Epidermal melanocyte (primary cell): ENCODE measurements at regions not wholly inside any gene's neighbourhood (a gene's known extent, or its start where the extent isn't known, plus 50 kb on each side); places are given as distances from the start of the nearest gene placed in this dataset.
"Not testable (repeated sequence)": the region's sequence is repeated elsewhere in the genome, so short reads cannot be mapped to it uniquely, and the experiment has no call there.

Experiments used
- DNase-seq: peaks from one replicate; pipeline ENCODE4 v3.0.0; 2011; ENCODE audit warnings: low spot score; ENCODE audit not compliant: insufficient read length

DNA sequence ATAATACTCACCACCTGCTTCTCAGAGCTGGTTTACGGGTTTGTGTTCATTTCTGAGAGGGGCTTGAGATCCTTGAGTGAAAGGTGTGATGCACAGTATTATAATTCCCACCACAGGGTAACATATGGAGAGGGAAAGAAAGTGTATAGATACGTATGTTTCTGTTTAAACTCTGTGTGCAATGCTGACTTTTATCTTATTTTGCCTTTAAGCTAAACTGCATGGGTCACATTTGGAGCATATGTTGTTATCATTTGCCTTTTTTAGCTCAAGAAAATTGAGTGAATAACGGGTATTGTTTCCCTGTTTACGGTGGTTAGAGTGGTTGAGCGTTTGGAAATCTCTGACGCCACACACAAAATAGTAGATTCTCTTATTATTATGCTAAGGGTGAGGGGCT lies 191.1 kb upstream of the NFIA start:
- no peak for DNase-seq

DNA sequence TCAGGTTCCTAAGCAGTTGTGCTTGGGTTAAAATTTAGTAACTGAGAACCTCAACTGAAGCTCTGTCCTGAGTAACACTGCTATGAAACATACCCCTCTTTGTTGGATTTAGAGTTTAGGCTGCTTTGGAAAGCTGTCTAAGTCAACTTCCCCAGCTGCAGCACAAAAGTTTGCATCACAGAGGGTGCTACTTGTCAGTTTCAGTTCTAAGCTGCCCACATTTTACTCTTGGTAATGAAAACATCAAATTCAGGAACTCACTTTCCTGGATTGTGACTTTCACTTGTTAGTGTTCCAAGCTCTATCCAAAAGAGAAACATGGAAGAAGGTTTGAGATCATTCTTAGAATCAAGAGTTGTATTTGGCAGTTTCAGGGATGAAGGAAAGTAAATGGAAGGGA lies 191.7 kb upstream of the NFIA start:
- no peak for DNase-seq

DNA sequence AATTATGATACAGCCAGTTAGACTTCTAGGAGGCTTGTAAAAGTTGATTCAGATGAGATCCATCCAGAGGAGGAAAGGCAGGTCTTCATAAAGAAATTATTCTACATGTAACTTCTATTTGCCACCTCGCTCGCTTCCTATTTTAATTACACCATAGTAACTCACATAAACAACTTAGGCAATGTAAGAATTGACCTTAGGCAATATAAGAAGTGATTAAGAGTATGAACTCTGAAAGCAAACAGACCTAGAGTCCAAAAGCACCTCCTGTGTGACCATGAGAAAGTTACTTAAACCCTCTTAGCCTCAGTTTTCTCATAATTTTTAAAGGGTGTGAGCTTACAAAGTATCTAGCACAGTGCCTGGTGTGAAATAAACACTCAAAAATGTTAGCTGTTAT lies 192.7 kb upstream of the NFIA start:
- no peak for DNase-seq

DNA sequence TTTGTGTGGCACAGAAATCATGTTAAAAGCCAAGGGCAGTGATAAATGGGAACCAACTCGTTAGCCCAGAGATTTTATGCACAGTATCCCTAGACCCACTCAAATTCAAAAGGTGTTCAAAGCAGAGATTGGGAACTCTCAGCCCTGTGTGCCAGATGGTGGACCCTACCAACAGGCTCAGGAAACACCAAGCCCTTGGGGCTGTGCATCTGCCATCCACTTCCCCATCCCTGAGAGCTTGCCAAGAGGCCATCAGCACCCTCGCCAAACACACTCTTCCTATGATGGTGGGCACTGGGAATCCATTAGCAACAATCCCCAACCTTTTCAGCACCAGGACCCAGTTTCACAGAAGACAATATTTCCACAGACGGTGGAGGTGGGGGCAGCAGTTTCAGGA lies 194.2 kb upstream of the NFIA start:
- DNase-seq, result no peak

DNA sequence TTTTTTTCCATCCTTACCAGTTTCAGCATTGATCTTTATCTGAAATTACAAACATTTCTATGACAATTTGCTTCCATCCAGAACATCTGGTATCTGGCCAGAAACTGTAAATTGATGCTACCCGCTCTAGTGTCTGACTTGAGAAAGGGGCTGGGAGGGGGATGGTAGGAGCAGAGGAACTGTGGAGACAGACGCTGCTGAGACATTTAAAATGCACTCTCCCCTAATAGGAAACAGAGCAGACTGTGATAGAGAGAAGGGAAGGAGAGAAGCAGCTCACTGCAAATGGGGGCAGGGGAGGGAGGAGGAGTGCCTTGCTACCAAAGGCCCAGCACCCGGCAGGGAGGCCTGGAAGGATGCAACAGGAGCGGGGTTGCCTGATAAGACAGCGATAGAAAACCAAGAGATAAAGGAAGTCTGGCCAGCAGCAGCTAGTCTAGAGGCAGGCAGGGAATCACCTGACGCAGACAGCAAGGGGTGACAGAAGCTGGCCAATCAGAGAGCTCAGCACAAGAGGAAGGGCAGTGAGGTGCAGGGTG lies 195.5 kb upstream of the NFIA start:
- no peak for DNase-seq

DNA sequence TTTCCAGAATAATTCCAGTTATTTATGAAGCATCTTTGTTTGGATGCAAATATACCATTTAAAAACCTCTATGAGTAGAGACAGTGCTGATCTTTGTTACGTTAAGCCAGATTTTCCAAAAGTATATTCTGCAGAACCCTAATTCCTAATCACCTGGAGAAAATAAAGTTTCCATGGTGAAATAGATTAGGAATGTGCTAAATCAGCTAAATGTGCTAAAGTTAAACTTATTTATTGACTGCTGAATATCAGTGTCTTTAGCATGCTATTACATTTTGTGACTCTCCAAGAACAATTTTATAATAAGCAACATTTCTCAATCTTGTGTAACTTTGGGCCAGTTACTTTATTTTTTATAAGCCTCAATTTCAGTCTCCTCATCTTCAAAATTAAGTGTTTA lies 196.3 kb upstream of the NFIA start:
- DNase-seq, result no peak

DNA sequence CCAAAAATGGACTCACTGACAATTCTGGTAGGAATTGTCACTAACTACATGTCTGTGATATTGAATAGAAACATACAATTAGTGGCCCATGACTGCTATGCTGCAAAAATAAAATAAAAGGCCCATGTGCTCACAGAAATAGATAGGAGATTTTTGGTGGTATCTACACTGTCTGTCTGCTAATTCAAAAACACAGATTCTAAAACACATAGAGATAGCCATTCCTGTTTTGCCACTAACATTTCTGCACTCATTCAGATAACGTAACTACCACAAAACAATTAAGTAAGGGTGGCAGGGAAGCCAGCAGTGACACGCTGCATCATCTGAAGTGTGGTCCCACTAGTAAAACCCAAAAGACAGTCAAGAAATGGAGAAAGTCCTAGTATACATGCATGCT lies 202.2 kb upstream of the NFIA start:
- DNase-seq, result no peak

DNA sequence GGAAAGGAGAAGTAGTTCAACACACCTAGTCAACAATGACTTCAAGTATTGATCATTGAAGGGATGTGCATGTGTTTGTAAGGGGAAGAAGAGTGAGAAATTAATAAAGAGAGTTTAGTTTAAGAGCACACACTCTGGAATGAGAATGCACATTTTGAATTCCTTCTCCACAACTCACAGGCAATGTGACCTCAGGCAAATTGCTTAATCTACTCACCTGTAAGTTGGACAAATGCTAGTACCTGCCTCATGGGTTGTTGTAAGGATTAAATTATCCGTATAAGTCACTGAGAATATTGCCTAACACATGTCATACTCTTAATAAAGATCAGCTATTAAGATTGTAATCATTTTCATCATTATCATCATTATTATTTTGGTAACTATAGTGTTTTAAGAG lies 204.0 kb upstream of the NFIA start:
- no peak for DNase-seq

DNA sequence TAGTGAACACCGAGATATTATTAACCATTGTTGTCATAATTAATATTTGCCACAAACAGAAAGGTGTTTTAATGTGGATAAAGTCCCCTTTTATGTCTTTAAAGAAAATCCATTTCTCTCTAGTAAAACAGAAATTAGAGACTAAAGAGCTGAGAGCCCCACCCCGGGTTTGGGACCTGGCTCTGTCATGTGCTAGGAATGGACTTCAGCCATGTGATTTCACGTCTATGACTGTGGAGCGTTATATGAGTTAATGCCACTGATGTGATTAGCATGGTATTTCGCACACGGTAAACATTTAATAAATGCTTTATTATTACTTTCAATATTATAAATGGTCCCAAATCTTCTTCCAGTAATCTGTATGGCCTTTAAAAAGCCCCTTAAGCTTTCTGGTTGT lies 205.0 kb upstream of the NFIA start:
- no peak for DNase-seq

DNA sequence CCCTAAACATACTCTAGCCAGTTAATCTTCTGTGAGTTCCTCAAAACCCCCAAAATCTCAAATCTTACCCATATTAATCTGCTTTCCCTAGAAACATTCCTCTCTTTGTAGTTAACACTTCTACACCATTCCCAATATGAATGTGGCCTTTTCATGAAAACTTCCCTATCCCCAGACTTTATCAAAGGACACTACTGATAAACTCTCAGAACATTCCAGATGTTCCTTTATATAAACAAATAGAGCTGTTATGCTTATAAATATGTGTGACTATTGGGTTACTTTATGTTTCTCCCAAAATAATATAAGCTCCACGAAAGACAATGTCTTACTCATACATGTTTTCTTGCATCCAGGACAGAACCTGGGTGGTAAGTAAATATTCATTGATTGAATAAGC lies 205.4 kb upstream of the NFIA start:
- DNase-seq, result no peak

DNA sequence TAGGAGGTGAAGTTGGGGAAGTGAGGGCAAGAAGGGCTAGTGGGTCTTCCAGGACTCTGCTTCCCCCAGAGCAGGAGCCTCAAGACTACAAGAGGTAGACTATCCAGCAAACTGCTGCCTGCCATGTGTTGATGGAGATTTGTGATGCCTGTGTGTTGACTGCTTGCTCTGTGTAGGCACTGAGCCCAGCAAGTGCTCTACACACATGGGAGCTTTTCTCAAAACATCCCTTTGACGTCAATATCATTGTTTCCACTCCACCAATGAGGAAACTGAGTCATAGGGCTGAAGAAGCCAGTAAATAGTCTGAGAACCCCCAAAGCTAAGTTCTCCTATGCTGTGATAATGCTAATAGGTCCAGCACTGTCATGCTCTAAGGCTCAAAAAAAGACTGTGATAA lies 207.2 kb upstream of the NFIA start:
- no peak for DNase-seq

DNA sequence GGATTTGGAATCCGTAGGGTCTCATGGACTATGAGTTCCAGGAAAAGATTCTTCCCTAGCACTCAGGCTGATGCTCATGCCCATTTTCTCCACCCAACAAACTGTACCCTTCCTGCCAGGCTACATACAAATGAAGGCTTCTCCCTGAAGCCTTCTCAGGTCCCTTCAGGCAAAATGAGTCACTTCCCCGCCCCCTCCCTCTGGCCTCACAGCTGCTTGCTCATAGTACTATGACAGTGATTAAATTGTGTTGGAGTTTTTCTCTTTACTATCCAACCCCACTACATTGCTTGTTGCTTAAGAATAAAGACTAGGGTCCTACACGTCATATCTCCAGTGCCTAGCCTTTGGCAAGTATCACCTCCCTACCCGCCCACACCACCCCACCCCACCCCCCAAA lies 207.6 kb upstream of the NFIA start:
- DNase-seq, result no peak

DNA sequence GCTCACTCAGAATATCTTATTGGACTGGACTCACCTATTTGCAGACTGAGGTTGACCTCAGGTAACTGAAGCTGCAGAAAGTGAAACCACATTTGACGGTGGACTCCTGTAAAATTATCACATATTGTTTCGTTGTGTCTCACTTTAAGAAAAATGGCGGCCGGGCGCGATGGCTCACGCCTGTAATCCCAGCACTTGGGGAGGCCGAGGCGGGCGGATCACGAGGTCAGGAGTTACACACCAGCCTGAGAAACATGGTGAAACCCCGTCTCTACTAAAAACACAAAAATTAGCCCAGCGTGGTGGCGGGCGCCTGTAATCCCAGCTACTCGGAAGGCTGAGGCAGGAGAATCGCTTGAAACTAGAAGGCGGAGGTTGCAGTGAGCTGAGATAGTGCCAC lies 209.0 kb upstream of the NFIA start:
- DNase-seq, result not testable (repeated sequence)

DNA sequence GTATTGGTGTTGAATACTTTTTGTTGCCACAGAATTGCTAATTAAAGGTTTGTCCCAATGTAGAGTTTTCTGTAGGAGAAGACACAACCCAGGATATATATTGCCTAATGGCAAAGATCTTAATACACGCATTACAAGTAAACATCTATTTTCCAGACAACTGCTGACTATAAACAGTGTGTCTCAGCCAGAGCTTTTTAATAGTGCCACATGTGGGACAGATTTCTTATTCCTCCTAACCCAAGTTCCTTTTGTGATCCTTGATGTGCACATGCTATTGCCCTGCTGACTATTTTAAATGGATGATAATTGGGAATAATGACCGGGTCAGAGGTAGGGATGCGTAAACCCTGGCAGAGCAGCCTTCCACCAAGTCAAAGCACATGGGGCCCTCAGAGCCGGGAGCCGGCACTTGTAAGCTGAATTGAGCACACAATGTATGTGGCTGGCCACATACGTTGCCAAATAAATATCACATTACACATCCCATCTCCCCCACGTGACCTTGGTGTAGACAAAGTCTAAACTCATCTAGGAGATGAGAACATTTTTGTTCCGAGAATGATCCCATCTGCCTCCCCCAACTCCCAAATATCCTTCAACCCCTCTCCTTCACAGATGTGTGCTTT lies 209.8 kb upstream of the NFIA start:
- DNase-seq, result no peak

DNA sequence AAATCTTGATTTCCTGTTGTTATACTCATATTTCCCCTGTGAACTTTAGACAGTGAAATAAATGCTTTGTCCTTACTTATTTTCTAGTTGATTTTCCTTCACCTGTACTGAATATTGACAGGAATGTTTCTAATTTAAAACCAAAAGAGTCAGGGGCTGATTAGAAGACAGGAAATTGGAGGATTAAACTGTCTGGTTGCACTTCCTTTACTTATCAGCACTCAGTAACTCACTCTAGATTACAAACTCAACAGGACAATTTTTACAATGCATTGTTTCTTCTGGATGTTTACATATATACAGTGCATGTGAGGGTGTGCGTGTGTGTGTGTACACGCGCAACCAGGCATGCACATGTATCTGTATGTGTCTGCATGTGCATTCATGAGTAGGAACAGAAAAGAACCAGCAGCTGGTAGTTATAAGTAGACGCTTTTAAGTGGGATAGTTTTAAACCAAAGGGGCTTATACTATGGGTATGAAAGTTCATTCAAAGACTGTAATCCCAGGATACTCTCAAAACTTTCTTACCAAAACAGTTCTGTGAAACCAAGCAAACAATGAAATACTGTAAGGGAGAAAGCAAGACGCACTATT lies 212.0 kb upstream of the NFIA start:
- no peak for DNase-seq

DNA sequence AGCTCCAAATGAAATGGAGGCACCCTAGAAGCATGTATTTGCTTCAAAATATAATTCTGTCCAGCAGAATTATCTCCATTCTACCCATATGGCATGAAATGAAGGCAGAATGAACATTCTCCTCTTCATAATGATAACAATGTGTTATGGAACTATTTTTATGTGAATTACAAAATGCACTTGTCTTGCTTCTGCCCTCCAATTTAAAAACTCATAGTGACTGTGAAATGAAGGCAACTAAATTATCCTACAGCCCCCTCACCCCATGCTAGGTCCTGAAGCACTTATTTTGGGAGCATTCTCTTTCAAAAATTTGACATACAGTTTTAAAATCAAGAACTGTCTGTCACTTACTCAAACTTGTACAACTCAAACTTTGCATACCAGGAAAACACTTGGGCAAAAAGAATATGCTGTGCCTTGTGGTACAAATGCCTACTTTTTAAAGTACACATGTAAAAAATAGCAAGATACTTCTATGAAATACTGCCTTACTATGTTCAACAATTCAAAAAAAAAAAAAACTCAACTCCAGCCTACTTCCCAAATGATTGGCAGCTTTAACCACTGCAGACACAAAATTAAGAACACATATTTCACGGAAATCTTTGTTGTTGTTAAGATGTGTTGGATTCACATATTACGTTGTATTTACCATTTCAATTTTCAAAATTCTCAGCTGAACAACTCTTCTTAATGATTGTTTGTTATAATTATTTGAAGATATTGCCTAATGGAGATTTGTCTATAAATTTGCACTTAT lies 213.3 kb upstream of the NFIA start:
- no peak for DNase-seq

DNA sequence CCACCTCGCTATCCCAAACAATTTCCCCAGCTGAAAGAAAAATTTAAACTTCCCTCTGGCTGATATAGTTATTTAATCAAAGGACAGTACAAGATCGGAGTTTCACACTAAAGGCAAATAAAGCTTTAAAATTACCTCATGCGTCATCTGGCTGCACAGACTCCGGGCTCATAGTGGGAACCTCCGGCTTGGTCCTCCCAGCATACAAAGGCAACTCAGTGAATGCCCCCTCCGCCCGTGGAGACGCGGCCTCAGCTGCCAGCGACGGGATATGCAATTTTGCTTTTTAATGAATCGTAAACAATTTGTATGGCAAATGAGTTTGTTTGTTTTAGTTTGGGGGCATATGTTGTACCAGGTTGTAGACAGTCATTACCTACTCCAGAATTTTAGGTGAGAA lies 214.6 kb upstream of the NFIA start:
- DNase-seq, result no peak

DNA sequence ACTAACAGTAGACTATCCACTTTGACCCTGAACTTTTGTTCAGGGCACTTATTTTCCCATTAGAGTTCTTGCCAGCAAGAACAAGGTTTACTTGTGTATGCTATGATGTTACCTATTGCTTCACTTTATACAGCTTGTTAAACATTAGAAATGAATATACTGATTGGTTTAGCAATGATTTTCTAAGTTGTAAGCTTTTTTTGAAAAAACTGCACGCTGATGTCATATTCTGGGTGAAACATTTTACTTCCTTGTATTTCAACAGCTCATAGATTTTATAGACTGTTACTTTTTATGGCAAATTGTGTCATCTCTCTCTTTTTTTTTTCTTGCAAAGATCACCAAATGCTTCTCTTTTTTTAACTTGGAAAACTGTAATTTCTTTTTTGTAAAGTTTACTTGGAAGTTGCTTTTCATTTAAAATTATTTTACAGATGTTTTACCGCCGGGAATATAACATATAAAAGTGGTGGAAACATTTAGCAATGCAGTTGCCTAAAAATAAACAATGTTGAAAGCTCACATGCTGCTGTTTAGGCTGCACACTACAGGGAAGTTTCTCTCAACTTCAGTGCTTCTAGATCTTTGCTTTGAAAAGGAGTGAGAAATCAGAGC lies 215.3 kb upstream of the NFIA start:
- no peak for DNase-seq

DNA sequence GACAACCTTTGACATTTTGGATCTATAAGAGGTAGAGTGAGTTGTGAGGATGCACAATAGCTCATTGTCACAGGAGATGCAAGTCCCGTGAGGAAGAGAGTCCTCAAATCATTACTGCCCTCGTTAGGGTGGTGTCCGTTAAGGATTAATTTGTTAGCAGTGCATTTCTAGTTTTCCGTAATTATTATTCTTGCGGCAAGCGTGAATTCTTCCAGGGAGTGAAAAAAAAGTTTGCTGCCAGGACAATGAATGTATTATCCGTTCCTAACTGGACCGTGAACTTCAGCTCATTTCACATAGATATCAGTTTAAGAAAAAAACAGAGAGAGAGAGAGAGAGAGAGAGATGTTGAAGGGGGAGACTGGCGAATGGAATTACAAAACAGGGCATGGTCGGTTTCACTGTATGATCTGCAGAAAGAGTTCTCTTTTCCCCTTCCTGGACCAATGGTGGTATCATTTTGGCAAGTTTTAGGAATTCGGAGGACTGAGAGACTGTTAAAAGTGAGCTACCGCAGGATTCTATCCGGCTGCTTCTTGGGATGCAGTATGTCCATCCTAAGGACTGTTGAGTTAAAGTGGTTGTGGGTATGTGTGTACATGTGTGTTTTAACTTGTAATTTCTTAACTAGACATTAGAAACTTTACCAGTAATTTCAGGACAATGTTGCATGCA lies 216.0 kb upstream of the NFIA start:
- DNase-seq, result no peak

DNA sequence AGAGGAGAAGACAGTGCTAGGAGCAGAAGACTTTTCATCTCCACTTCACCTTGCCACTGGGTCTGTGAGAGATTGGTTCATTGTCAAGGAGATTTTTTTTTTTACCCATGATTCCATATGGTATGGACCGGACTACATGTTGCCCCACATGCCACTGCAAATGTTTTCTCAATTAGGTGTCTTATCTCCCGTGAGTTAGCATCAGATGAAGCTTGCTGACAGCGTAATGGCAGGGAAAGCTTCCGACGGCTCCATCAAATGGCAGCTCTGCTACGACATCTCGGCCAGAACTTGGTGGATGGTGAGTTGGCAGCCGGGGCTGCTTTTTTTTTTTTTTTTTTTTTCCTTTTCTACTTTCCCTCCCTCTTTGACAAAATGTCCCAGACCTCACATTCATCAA lies 217.2 kb upstream of the NFIA start:
- no peak for DNase-seq

DNA sequence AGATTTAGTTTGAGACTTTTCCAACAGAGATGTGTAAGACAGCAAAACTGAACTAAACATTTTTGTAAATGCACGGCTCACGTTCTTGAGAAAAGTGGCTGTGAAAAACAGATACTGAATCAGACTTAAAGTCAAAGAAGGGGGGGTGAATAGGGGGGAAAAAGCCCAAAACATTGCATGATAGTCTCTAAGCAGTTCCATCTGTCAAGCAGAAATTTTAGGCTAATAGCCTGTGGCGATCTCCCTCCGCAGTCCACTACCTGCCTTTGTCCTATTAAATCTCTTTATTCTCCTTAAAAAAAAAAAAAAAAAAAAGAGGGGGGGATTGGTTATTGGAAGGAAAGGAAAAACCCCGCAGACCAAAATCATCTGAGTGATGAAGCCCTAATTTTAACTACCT lies 217.6 kb upstream of the NFIA start:
- no peak for DNase-seq

DNA sequence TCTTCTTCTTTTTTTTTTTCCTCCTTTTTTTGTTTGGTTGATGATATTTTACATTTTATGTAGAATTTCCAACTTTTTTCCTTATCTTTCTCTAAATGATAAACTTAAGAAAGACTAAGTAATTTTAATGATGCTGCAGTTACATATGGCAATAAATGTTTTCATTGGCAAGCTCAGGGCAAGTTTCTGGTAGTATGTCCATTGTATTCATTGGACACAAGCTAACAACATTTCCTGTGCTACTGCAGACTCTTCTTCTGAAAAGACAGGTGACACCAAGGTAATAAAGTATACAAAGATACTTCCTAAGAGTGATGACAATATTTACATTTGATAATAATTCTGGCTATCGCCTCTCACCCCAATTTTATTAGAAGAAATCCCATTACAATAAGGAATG lies 219.2 kb upstream of the NFIA start:
- DNase-seq, result no peak
